NCI-H1694 treated with DMSO at 0.1 percent for 48 hours (cell line): ENCODE measurements at regions not wholly inside any gene's neighbourhood (a gene's known extent, or its start where the extent isn't known, plus 50 kb on each side); places are given as distances from the start of the nearest gene placed in this dataset.

Experiments used
- DNase-seq: peaks from one replicate; lab custom pipeline; 2025; lab: John Stamatoyannopoulos, UW

DNA sequence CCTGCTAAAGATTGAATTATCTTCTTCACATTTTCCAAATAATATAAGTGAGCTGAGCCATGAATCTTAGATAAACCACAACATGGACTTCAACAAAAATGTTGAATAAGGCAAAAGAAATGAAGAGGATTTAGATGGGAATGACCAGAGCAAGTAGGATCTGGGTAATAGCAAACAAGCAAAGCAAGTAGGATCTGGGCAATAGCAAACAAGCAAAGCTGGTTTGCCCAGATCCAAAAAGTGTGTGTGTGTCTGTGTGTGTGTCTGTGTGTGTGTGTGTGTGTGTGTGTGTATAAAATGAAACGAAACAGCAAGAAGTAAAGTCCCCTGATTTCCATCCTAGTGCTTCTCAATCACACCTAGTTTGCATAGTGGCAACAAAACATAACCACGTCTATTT is 549.1 kb downstream of the RERGL start:
- no peak for DNase-seq

DNA sequence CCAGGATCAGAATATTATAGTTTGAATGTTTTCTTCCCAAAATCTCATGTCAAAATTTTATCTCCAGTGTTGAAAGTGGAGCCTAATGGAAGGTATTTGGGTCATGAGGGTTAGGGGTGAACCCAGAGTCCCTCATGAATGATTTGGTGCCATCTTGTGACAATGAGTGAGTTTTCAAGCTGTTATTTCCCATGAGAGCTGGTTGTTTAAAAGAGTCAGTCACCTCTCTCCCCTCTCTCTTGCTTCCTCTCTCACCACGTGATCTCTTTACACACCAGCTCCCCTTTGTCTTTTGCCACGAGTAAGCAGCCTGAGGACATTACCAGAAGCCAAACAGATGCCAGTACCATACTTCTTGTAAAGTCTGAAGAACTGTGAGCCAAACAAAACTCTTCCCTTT is 561.6 kb downstream of the RERGL start:
- no peak for DNase-seq

- no peak for DNase-seq
These were observed 563.0 kb downstream of the RERGL start for GRCh38 chr12:17527021-17527420.

GRCh38 chr12:17511369-17511768 is 578.6 kb downstream of the RERGL start:
- DNase-seq, result peak; percentile 5

GRCh38 chr12:17507336-17507735 is 582.7 kb downstream of the RERGL start:
- DNase-seq, result no peak

DNA sequence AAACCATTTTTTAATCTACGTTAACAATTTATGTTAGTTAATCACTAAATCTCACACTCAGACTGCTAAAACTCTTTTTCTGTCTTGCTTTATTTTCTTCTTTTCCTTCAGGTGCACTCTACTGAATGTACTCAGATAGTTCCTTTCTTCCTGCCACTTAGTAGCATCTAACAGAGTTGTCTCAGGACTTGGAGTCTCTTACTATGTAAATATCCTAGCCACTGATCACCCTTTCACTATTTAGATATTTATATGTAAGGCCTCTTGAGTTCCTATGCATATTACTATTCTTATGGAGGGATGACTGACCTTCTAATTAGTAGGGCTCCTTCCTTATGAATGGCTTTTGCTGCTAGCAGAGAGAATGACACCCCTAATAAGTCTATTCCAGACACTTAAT is 586.3 kb downstream of the RERGL start:
- no peak for DNase-seq

DNA sequence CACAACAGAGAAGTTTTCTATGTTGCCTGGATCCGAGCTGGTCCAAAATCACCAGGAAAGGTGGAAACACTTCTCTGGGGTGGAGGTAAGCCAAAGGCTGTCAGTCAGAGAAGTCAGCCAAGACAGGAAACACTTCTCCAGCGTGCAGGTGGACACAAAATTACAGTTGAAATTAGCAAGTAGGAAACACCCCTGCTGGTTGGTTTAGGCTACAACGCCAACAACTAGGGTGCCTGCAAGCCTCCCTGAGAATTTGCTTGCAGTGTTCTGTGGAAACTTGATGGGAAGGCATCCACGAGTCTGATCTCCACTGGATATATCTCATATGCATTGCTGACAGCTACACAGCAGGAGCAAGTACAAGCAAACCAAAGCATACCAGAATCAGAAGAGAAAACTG is 600.5 kb downstream of the RERGL start:
- DNase-seq, result no peak

DNA sequence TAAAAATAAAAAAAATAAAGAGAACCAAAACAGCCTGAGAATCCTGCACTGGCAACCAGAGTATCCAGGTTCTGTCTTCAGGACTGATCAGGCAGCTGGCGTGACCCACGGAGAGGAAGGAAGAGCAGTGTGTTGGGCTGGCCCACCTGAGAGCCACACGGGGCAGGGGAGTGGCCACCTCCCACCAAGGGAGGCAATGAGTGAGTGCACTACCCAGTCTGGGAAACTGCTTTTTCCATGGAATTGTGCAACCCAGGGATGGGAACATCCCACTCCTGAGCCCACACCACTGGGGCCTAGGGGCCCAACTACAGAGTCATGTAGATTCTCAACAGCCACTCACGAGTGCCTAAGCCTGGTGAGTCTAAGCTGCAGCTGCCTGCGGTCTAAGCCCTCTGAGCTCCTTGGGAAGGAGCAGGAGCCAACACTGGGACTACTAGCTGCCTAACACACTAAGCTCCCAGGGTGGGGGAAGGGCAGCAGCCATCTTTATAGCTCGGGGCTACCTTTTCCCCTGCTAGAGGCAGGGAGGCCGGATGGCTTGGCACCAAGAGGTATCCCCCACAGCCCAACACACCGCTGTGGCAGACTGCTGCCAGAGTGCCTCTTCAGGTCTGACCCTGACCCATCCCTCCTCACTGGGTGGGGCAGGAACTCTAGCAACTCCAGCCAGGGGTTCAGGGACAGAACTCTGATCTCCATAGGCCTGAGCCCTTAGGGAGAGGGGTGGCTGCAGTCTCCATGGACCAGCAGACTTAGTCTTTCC is 610.9 kb downstream of the RERGL start:
- no peak for DNase-seq

GRCh38 chr12:17470460-17470859 is 619.5 kb downstream of the RERGL start:
- DNase-seq, result no peak

- DNase-seq, result no peak
These were observed 630.8 kb downstream of the RERGL start for GRCh38 chr12:17459214-17459613.

DNA sequence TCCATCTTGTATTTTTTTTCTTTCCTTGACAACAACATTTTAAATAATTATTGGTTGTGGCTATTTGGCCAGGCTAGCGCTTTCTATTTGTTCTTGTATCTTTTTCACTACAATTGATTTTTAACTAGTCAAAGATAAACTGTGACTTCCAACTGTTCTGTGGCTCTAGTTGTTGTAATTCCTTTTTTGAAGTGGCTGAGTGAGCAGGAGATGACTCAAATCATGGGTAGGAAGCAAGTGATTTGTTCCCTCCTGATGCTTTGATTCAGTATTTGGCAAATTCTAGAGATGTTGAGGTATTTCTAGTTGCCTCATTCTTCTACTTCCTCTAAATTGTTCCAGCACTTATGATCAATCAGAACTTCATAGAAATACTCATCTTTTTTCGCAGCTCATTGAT is 633.5 kb downstream of the RERGL start:
- no peak for DNase-seq

DNA sequence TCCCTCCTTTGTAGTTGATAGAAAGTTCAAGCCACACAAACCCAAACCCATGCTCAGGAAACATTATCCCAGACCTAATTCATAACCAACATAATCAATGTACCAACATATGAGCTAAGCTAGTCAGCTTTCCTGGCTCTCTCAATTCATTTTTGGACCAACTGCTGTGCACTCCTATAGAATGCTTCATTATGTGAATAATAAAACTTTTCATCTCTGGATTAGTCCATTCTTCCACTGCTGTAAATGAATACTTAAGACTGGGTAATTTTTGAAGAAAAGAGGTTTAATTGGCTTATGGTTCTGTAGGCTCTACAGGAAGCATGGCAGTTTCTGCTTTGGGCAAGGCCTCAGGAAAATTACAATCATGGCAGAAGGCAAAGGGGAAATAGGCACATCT is 651.9 kb downstream of the RERGL start:
- DNase-seq, result no peak

DNA sequence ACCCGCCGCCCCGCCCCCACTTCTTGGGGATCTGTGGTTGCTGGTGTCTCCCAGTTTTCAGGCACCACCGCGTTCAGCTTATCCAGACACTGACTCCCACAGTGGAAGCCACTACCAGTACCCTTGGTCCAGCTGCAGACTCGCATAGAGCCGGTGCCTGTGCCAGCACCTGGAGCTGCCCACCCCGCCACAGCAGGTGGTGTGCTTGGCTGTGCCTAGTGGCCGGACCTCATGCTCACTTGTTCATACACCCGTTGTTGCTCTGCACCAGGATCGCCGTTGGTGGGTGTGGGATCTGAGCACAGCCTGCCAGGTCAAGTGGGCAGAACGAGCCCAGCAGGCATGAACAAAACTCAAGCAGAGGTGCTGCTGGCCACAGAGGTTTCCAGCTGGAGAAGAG is 673.2 kb downstream of the RERGL start:
- DNase-seq, result no peak

DNA sequence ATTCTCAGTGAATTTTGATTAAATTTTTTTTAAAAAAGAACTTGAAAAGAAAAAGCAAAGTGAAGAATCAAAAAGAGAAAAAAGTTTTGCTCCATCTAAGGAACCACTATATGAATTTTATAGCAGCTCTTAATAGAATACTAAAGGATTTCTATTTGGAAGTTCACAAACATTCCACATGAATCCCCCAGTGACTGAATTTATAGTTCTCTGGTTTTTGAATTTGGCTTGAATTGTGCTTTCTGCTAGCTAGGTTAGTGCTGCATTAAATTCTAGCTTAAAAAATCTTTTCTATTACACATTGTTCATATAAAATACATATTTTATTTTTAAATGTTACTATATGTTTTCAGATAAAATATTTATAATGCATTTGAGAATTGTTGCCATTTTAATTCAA is 675.4 kb downstream of the RERGL start:
- no peak for DNase-seq

DNA sequence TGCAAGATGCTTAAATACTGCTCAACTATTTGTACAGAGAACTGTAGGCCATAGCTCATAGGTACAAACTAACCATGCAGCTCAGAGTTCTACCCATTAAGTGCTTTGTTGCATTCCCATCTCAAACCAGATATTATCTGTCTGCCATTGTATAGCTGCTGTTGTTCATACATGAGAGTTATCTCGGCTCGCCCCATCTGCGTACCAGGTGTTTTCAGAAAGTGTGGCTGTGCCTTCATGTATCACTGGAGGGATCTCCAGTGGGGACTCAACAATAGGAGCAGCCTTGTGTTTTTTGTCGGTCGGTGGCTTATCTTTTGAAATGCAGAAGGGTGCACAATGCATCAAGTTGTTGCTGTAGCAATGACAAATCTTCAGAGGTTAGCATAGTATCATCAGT is 678.3 kb downstream of the RERGL start:
- no peak for DNase-seq

- no peak for DNase-seq
These were observed 701.3 kb downstream of the RERGL start for GRCh38 chr12:17388679-17389078.

GRCh38 chr12:17383321-17383720 is 706.7 kb downstream of the RERGL start:
- no peak for DNase-seq

DNA sequence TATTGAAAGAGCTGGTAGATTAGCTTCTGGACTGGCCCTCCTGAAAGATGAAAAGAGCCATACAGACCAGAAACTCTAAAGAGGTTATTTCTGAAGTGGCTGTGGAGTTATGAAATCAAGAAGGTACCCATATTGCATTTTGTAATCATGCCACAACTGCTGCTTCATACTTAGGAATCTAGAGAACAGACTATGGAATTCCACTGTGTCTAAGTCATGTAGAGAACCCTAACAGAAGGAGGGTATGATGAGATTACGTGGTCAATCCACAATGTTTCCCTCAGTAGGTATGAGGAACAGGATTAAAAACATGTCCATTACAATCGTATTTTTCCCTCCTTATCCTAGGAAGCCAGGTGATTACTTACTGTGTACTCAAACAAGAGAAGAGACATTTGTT is 708.8 kb downstream of the RERGL start:
- no peak for DNase-seq

DNA sequence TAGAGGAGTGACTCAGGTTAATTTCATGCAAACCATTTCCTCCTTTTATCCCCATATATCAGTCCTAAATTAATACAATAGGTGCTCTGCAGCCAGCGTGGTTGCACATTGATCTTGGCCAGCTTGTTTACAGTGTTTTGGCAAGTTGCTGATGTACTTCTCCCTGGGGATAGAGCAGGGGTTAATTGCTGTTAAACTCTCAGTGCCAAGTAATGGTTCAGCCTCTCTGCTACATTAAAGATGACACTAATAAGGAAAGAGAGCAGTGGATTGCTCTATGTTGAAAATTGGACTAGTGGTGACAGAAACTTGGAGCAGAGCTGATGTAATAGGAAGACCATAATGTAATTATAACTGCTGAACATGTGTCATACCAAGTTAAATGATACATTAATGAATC is 717.5 kb downstream of the RERGL start:
- DNase-seq, result peak; percentile 95

- DNase-seq, result no peak
These were observed 718.3 kb downstream of the RERGL start for GRCh38 chr12:17371491-17372215.

DNA sequence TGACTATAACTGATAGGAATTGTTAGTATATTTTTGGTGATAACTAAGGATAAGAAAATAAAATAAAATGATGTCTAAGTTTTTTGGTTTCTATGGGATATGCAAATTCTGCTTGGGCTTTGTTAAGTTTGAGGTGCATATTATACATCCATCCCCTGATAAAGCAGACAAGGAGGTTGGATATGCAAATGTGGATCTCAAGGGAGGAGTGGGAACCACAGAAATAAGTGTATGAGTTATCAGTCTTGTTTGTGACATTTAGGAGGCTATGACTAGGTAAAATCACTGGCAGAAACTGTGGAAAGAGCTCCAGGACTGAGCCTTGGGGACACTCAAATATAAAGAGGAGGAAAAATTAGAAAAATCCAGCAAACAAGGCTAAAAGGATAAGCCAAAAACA is 719.4 kb downstream of the RERGL start:
- DNase-seq, result no peak

DNA sequence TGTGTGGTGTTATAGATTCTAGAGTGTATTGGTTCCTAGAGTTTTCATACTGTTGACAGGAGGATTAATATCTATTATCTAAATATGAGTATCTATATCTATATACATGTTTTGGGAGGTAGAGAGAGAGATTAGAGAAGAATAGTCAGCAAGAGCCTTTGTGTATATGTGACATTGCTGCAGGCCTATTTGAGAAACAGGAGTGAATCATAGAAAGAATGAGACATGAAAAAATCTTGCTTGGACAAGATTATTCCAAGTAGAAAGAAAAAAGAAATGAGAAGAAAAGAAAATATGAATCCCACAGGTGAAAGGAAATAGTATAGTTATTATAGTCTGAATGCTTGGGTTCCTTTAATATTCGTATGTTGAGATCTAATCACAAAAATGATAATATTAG is 720.4 kb downstream of the RERGL start:
- DNase-seq, result no peak

GRCh38 chr12:17361224-17361623 is 728.8 kb downstream of the RERGL start:
- DNase-seq, result no peak

DNA sequence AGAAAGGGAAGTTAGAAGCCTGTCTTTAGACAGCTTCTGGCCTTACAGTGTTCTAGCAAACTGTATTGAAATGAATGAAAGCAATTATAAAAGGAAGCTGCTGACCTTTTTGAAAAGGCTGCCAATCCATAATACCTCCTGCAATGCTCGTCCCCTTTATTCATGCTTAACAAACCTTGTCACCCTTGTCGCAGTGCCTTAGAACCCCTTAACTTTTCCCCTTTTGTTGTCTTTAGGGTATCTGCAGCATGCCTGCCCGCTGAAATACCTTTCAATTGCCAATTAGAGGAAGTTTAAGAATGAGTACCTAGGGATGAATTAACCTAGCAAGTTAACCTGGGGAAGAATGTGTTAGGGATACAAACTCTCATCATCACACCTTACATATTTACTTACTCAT is 731.2 kb downstream of the RERGL start:
- DNase-seq, result no peak
